ENCODE measurements at regions not wholly inside any gene's neighbourhood (a gene's known extent, or its start where the extent isn't known, plus 50 kb on each side); places are given as distances from the start of the nearest gene placed in this dataset.

DNA sequence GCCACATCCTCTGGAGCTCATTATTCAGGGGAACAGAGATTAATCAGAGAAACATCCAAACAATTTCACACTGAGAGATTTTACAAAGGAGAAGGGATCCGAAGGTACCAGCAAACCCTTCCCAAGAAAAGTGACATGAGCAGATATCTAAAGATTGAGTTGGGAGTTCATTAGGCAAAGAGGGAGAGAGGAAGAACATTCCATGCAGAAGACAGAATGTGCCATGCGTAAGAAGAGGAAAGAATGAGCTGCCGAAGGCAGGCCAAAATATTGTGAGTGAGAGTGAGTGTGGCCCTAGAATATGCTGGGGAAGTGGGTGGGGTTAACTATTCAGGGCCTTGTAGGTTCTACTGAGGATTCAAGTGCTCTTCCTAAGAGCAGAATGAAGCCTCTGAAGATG is 50.0 kb upstream of the LYVE1 start:
- no peak for DNase-seq
